ENCODE measurements at regions not wholly inside any gene's neighbourhood (a gene's known extent, or its start where the extent isn't known, plus 50 kb on each side); places are given as distances from the start of the nearest gene placed in this dataset.

GRCh38 chr6:159376516-159377158 lies 207.4 kb downstream of the FNDC1 start:
- DNase-seq (peak in 1 of 2 donors; percentile 20), ATAC-seq (ENCODE audit: low FRiP score in 2 of 2) (peak; percentile 54 to 60)
- H3K36me3 ChIP-seq, result no peaks in the 10 kb centered on the region
- 58 to 70% methylated on average over 8 to 9 of the region's 9 CpGs for WGBS, 2 donors
- H3K9me3 ChIP-seq, result no peaks in the 10 kb centered on the region
- H3K27me3 ChIP-seq, result no peaks in the 10 kb centered on the region
- no peaks in the 10 kb centered on the region for H3K4me1 ChIP-seq
- no peak overlapping the region for H3K27ac ChIP-seq
- TF ChIP-seq POLR2A (IDR thresholded peaks at IDR 0.05) (no peak), EP300 (IDR thresholded peaks at IDR 0.05) (no peak), CTCF (IDR thresholded peaks at IDR 0.05) (no peak), POLR2AphosphoS5 (IDR thresholded peaks at IDR 0.05) (no peak)
- H3K4me3 ChIP-seq, result no peak overlapping the region

- no peaks in the 10 kb centered on the region for H3K4me1 ChIP-seq
- no peak overlapping the region for H3K4me3 ChIP-seq
- no peaks in the 10 kb centered on the region for H3K27me3 ChIP-seq
- DNase-seq (peak in 1 of 2 donors; percentile 45), ATAC-seq (ENCODE audit: low FRiP score in 2 of 2) (no peak)
- no peak for TF ChIP-seq EP300 (IDR thresholded peaks at IDR 0.05)
- no peak for TF ChIP-seq CTCF (IDR thresholded peaks at IDR 0.05)
- no peak for TF ChIP-seq POLR2A (IDR thresholded peaks at IDR 0.05)
- TF ChIP-seq POLR2AphosphoS5 (IDR thresholded peaks at IDR 0.05), result no peak
- peaks cover 0 to 5% (median 2%) of the 10 kb centered on the region in 4 donors for H3K9me3 ChIP-seq
- H3K27ac ChIP-seq, result no peak overlapping the region
- no peaks in the 10 kb centered on the region for H3K36me3 ChIP-seq
- WGBS, 2 donors, result 95% methylated on average over 14 to 19 of the region's 19 CpGs
Measured at GRCh38 chr6:159375014-159375413, 205.8 kb downstream of the FNDC1 start.

GRCh38 chr6:159373670-159374069 lies 204.5 kb downstream of the FNDC1 start:
- Histone ChIP-seq H3K36me3 (no peaks in the 10 kb centered on the region), H3K27ac (no peak overlapping the region), H3K27me3 (no peaks in the 10 kb centered on the region), H3K4me3 (no peak overlapping the region), H3K4me1 (no peaks in the 10 kb centered on the region), H3K9me3 (peaks cover 0 to 14% (median 10%) of the 10 kb centered on the region in 4 donors)
- TF ChIP-seq CTCF (IDR thresholded peaks at IDR 0.05) (no peak), EP300 (IDR thresholded peaks at IDR 0.05) (no peak), POLR2AphosphoS5 (IDR thresholded peaks at IDR 0.05) (no peak), POLR2A (IDR thresholded peaks at IDR 0.05) (no peak)
- DNase-seq (no peak), ATAC-seq (ENCODE audit: low FRiP score in 2 of 2) (no peak)
- 81 to 86% methylated on average over 6 of the region's 6 CpGs for WGBS, 2 donors

- 77 to 78% methylated on average over 2 of the region's 2 CpGs for WGBS, 2 donors
- no peaks in the 10 kb centered on the region for H3K27me3 ChIP-seq
- no peak for DNase-seq
- H3K27ac ChIP-seq, result no peak overlapping the region
- H3K4me3 ChIP-seq, result no peak overlapping the region
- H3K9me3 ChIP-seq, result peaks cover 0 to 14% (median 10%) of the 10 kb centered on the region in 4 donors
- no peaks in the 10 kb centered on the region for H3K36me3 ChIP-seq
- H3K4me1 ChIP-seq, result no peaks in the 10 kb centered on the region
- no peak for TF ChIP-seq CTCF (IDR thresholded peaks at IDR 0.05)
- no peak for ATAC-seq (ENCODE audit: low FRiP score in 2 of 2)
Measured at GRCh38 chr6:159372333-159372732, 203.1 kb downstream of the FNDC1 start.

- no peak for DNase-seq
- peak in 1 of 2 donors; percentile 20 for ATAC-seq (ENCODE audit: low FRiP score in 2 of 2)
- Histone ChIP-seq H3K27ac (no peak overlapping the region), H3K27me3 (no peaks in the 10 kb centered on the region), H3K4me1 (no peaks in the 10 kb centered on the region), H3K36me3 (no peaks in the 10 kb centered on the region), H3K4me3 (no peak overlapping the region), H3K9me3 (no peaks in the 10 kb centered on the region)
- TF ChIP-seq EP300 (IDR thresholded peaks at IDR 0.05) (no peak), POLR2A (IDR thresholded peaks at IDR 0.05) (no peak), CTCF (IDR thresholded peaks at IDR 0.05) (no peak), POLR2AphosphoS5 (IDR thresholded peaks at IDR 0.05) (no peak)
- 59 to 60% methylated on average over 4 of the region's 4 CpGs for WGBS, 2 donors
Measured at GRCh38 chr6:159360306-159360705, 191.1 kb downstream of the FNDC1 start.

Measured in upper lobe of left lung (tissue), 6 donors.